ENCODE measurements at regions not wholly inside any gene's neighbourhood (a gene's known extent, or its start where the extent isn't known, plus 50 kb on each side); places are given as distances from the start of the nearest gene placed in this dataset.

DNA sequence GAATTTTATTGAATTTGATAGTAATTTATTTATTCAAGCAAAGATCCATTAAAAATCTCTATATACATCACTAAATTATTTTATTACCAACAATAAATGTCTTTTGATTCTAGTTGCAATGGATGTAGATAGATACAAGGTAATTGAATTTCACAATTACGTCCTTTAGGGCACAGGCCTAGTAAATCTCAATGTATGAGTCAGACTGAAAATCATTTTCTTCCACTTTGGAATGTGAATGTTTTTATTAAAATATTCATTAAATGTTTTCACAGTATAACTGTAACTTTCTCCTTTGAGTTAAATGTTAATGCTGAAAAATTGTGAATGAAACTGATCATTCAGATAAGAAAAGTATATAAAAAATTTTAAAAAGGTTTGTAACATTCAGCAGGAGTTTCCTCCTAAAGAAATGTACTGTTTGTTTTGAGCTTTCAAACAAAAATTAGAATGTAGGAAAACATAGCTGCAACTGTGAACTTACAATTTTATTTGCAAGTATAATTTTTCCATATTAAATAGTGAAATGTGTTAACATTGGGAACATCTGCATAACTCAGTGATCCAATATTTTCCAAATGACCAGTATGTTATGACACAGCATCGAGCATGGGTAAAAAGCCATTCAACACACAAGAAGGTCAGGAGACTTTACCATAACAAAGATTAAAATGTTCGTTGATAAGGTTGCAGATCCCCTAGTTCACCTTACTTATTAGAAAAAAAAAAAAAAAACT is 663.7 kb downstream of the METTL4 start:
- no peak for TF ChIP-seq CTCF (IDR thresholded peaks at IDR 0.05; ENCODE audit: low read depth, low read length)
- TF ChIP-seq EZH2phosphoT487 (IDR thresholded peaks at IDR 0.05; ENCODE audit: low read depth) = no peak

Data from OCI-LY3 (cell line).